Ishikawa (cell line): ENCODE measurements at regions not wholly inside any gene's neighbourhood (a gene's known extent, or its start where the extent isn't known, plus 50 kb on each side); places are given as distances from the start of the nearest gene placed in this dataset.

ENCODE experiments used
- CEBPB ChIP-seq: IDR thresholded peaks from 2 replicates; pipeline ENCODE4 v1.6.1; 2012
- CREB1 ChIP-seq: IDR thresholded peaks from 2 replicates; pipeline ENCODE4 v1.6.1; 2012; ENCODE audit warnings: low read depth
- EGR1 ChIP-seq: IDR thresholded peaks from 2 replicates; pipeline ENCODE4 v1.6.1; 2012
- EP300 ChIP-seq: IDR thresholded peaks from 2 replicates; pipeline ENCODE4 v1.6.1; 2012; ENCODE audit warnings: borderline replicate concordance
- FOXM1 ChIP-seq: IDR thresholded peaks from 2 replicates; pipeline ENCODE4 v1.6.1; 2012; ENCODE audit warnings: low read depth, borderline replicate concordance
- MAX ChIP-seq: IDR thresholded peaks from 2 replicates; pipeline ENCODE4 v1.6.1; 2012
- RAD21 ChIP-seq: IDR thresholded peaks from 2 replicates; pipeline ENCODE4 v1.6.1; 2012; ENCODE audit warnings: low read depth
- REST ChIP-seq: IDR thresholded peaks from 2 replicates; pipeline ENCODE4 v1.6.1; 2012; ENCODE audit warnings: low read depth, mild to moderate bottlenecking
- TCF12 ChIP-seq: IDR thresholded peaks from 2 replicates; pipeline ENCODE4 v1.6.1; 2012; ENCODE audit warnings: low read depth
- USF1 ChIP-seq: IDR thresholded peaks from 2 replicates; pipeline ENCODE4 v1.6.1; 2012

- no peak for TF ChIP-seq USF1
- TF ChIP-seq REST = no peak
- no peak for TF ChIP-seq FOXM1
- TF ChIP-seq MAX = no peak
- no peak for TF ChIP-seq RAD21
- no peak for TF ChIP-seq EP300
- TF ChIP-seq TCF12 = no peak
- TF ChIP-seq CREB1 = no peak
- no peak for TF ChIP-seq EGR1
- no peak for TF ChIP-seq CEBPB
Measured at GRCh38 chr9:99466781-99467180, 244.7 kb downstream of the SEC61B start.
